Activated B cell treated with CpG ODN at 0.5 μM for 24 hours (primary cell): ENCODE measurements at regions not wholly inside any gene's neighbourhood (a gene's known extent, or its start where the extent isn't known, plus 50 kb on each side); places are given as distances from the start of the nearest gene placed in this dataset.
"Not testable (repeated sequence)": the region's sequence is repeated elsewhere in the genome, so short reads cannot be mapped to it uniquely, and the experiment has no call there.

ENCODE experiments used
- ATAC-seq: fragments of 200-7000 bp; cut with Tn5 transposase; one replicate; pipeline ENCODE4 v1.10.0; 2021; ENCODE audit warnings: low read depth, mild to moderate bottlenecking, moderate library complexity
- CTCF ChIA-PET: fragments of 350-600 bp; sonication (Branson Sonifier 250); formaldehyde crosslinking; loops from one replicate; lab custom pipeline; 2021; ENCODE audit warnings: antibody characterized with exemption; lab: Charles Lee
- POLR2A ChIA-PET: fragments of 350-600 bp; sonication (Branson Sonifier 250); formaldehyde crosslinking; loops from one replicate; lab custom pipeline; 2021; ENCODE audit warnings: antibody characterized with exemption; lab: Charles Lee
- DNase-seq: peaks from one replicate; pipeline ENCODE4 v3.0.0; 2022
- H3K27ac Mint-ChIP-seq: one replicate; pipeline ENCODE4 v1.8.0; 2020; ENCODE audit warnings: mixed read lengths
- H3K27me3 Mint-ChIP-seq: one replicate; pipeline ENCODE4 v1.8.0; 2021; ENCODE audit warnings: mixed read lengths
- H3K36me3 Mint-ChIP-seq: one replicate; pipeline ENCODE4 v1.8.0; 2021; ENCODE audit warnings: low read depth, mixed read lengths
- H3K4me1 Mint-ChIP-seq: one replicate; pipeline ENCODE4 v1.8.0; 2021; ENCODE audit warnings: mixed read lengths
- H3K4me3 Mint-ChIP-seq: one replicate; pipeline ENCODE4 v1.8.0; 2020; ENCODE audit warnings: mild to moderate bottlenecking, mixed read lengths
- H3K9me3 Mint-ChIP-seq: one replicate; pipeline ENCODE4 v1.8.0; 2020; ENCODE audit warnings: mixed read lengths
- CTCF ChIP-seq: fragments of 200-600 bp; IDR thresholded peaks from one replicate; pipeline ENCODE4 v1.8.0; 2022; ENCODE audit warnings: antibody characterized with exemption, mild to moderate bottlenecking
- intact Hi-C: fragments of 100-400 bp; cut with micrococcal nuclease; formaldehyde crosslinking; loops from one replicate; pipeline ENCODE4 v1.15.1; 2024

- H3K27me3 Mint-ChIP-seq: no peaks in the 10 kb centered on the region
- CTCF ChIA-PET: no interaction called here
- intact Hi-C loops: no loop called here
- no peak for TF ChIP-seq CTCF
- H3K4me3 Mint-ChIP-seq: no peak overlapping the region
- ATAC-seq (no peak), DNase-seq (no peak)
- H3K4me1 Mint-ChIP-seq: no peaks in the 10 kb centered on the region
- peaks cover 8% of the 10 kb centered on the region for H3K9me3 Mint-ChIP-seq
- H3K27ac Mint-ChIP-seq: no peak overlapping the region
- no peaks in the 10 kb centered on the region for H3K36me3 Mint-ChIP-seq
- POLR2A ChIA-PET: no interaction called here
Measured at GRCh38 chr5:85462957-85463356, 1078.3 kb upstream of the EDIL3 start.

GRCh38 chr5:85466423-85466822 lies 1081.7 kb upstream of the EDIL3 start:
- H3K27me3 Mint-ChIP-seq: no peaks in the 10 kb centered on the region
- no peaks in the 10 kb centered on the region for H3K4me1 Mint-ChIP-seq
- DNase-seq: no peak
- POLR2A ChIA-PET: no interaction called here
- ATAC-seq: no peak
- H3K9me3 Mint-ChIP-seq: peaks cover 15% of the 10 kb centered on the region
- CTCF ChIA-PET: no interaction called here
- TF ChIP-seq CTCF: no peak
- H3K27ac Mint-ChIP-seq: no peak overlapping the region
- intact Hi-C loops: no loop called here
- H3K36me3 Mint-ChIP-seq: no peaks in the 10 kb centered on the region
- no peak overlapping the region for H3K4me3 Mint-ChIP-seq

- ChIA-PET POLR2A (no interaction called here), CTCF (no interaction called here)
- no peak for TF ChIP-seq CTCF
- Mint-ChIP-seq H3K4me1 (no peaks in the 10 kb centered on the region), H3K36me3 (no peaks in the 10 kb centered on the region), H3K27ac (no peak overlapping the region), H3K27me3 (no peaks in the 10 kb centered on the region), H3K4me3 (no peak overlapping the region), H3K9me3 (peaks cover 8% of the 10 kb centered on the region)
- ATAC-seq (no peak), DNase-seq (no peak)
- intact Hi-C loops: no loop called here
Measured at GRCh38 chr5:85472749-85473148, 1088.1 kb upstream of the EDIL3 start.

GRCh38 chr5:85475151-85475550 lies 1090.5 kb upstream of the EDIL3 start:
- H3K27me3 Mint-ChIP-seq, H3K9me3 Mint-ChIP-seq, ATAC-seq, POLR2A ChIA-PET, DNase-seq, CTCF ChIA-PET, H3K4me3 Mint-ChIP-seq, H3K4me1 Mint-ChIP-seq, H3K27ac Mint-ChIP-seq, H3K36me3 Mint-ChIP-seq, intact Hi-C loops: not testable (repeated sequence)

- ATAC-seq: no peak
- TF ChIP-seq CTCF: no peak
- ChIA-PET CTCF (no interaction called here), POLR2A (no interaction called here)
- H3K4me1 Mint-ChIP-seq: no peaks in the 10 kb centered on the region
- intact Hi-C loops: no loop called here
- no peak overlapping the region for H3K4me3 Mint-ChIP-seq
- no peaks in the 10 kb centered on the region for H3K36me3 Mint-ChIP-seq
- H3K27me3 Mint-ChIP-seq: no peaks in the 10 kb centered on the region
- no peak overlapping the region for H3K27ac Mint-ChIP-seq
- peaks cover 4% of the 10 kb centered on the region for H3K9me3 Mint-ChIP-seq
- DNase-seq: no peak
Measured at GRCh38 chr5:85476617-85477016, 1091.9 kb upstream of the EDIL3 start.

- Mint-ChIP-seq H3K27ac (no peak overlapping the region), H3K4me1 (no peaks in the 10 kb centered on the region), H3K27me3 (no peaks in the 10 kb centered on the region), H3K9me3 (peaks cover 6% of the 10 kb centered on the region), H3K36me3 (no peaks in the 10 kb centered on the region), H3K4me3 (no peak overlapping the region)
- TF ChIP-seq CTCF: no peak
- DNase-seq (no peak), ATAC-seq (no peak)
- CTCF ChIA-PET: no interaction called here
- intact Hi-C loops: no loop called here
- POLR2A ChIA-PET: no interaction called here
Measured at GRCh38 chr5:85479849-85480248, 1095.2 kb upstream of the EDIL3 start.
